CD4-positive, alpha-beta T cell treated with Interleukin-15 for 4 hours (primary cell): ENCODE measurements at regions not wholly inside any gene's neighbourhood (a gene's known extent, or its start where the extent isn't known, plus 50 kb on each side); places are given as distances from the start of the nearest gene placed in this dataset.

ENCODE experiments used
- DNase-seq: peaks from one replicate; pipeline ENCODE4 v3.0.0-alpha.2; 2020; ENCODE audit warnings: low spot score

GRCh38 chr17:79444198-79444597, 166.7 kb downstream of the RBFOX3 start:
- DNase-seq = no peak

GRCh38 chr17:79443026-79443425, 167.8 kb downstream of the RBFOX3 start:
- no peak for DNase-seq

GRCh38 chr17:79441356-79442160, 169.3 kb downstream of the RBFOX3 start:
- no peak for DNase-seq

- no peak for DNase-seq
These were observed 170.6 kb downstream of the RBFOX3 start for GRCh38 chr17:79440251-79440650.

- no peak for DNase-seq
These were observed 171.4 kb downstream of the RBFOX3 start for GRCh38 chr17:79439493-79439892.

- no peak for DNase-seq
These were observed 172.1 kb downstream of the RBFOX3 start for GRCh38 chr17:79438546-79439334.

GRCh38 chr17:79438058-79438457, 172.8 kb downstream of the RBFOX3 start:
- no peak for DNase-seq

- DNase-seq = no peak
These were observed 173.8 kb downstream of the RBFOX3 start for GRCh38 chr17:79437081-79437480.

GRCh38 chr17:79435962-79436361, 174.9 kb downstream of the RBFOX3 start:
- DNase-seq = no peak

- DNase-seq = no peak
These were observed 175.6 kb downstream of the RBFOX3 start for GRCh38 chr17:79435296-79435695.

GRCh38 chr17:79434215-79434614, 176.6 kb downstream of the RBFOX3 start:
- no peak for DNase-seq

- DNase-seq = no peak
These were observed 177.5 kb downstream of the RBFOX3 start for GRCh38 chr17:79433379-79433778.

- DNase-seq = no peak
These were observed 179.7 kb downstream of the RBFOX3 start for GRCh38 chr17:79431175-79431574.

GRCh38 chr17:79429864-79430494, 180.9 kb downstream of the RBFOX3 start:
- DNase-seq = no peak

GRCh38 chr17:79428988-79429387, 181.9 kb downstream of the RBFOX3 start:
- no peak for DNase-seq

- no peak for DNase-seq
These were observed 183.0 kb downstream of the RBFOX3 start for GRCh38 chr17:79427621-79428539.

GRCh38 chr17:79425686-79426085, 185.2 kb downstream of the RBFOX3 start:
- no peak for DNase-seq

- no peak for DNase-seq
These were observed 186.2 kb downstream of the RBFOX3 start for GRCh38 chr17:79424471-79425185.

GRCh38 chr17:79423811-79424465, 186.9 kb downstream of the RBFOX3 start:
- no peak for DNase-seq

- DNase-seq = no peak
These were observed 188.6 kb downstream of the RBFOX3 start for GRCh38 chr17:79422236-79422635.
